GM10248 (cell line): ENCODE measurements at regions not wholly inside any gene's neighbourhood (a gene's known extent, or its start where the extent isn't known, plus 50 kb on each side); places are given as distances from the start of the nearest gene placed in this dataset.

Experiments
- CTCF ChIA-PET: fragments of 300-600 bp; sonication (Branson Sonifier 250); formaldehyde crosslinking; extraction: SDS; loops from one replicate; lab custom pipeline; 2021; ENCODE audit warnings: antibody characterized with exemption; lab: Yijun Ruan, JAX
- POLR2A ChIA-PET: fragments of 350-650 bp; sonication (Branson Sonifier 250); formaldehyde crosslinking; extraction: SDS; loops from one replicate; lab custom pipeline; 2020; ENCODE audit warnings: antibody characterized with exemption; lab: Yijun Ruan, JAX
- DNase-seq: peaks from one replicate; pipeline ENCODE4 v3.0.0; 2012; ENCODE audit errors: extremely low spot score
- TF ChIP-seq, protein P1 (sequence below): IDR thresholded peaks from 2 replicates; pipeline ENCODE4 v1.5.1; 2012; ENCODE audit warnings: mild to moderate bottlenecking, low read depth; ENCODE audit errors: extremely low read depth, missing control alignments, control extremely low read depth

DNA sequence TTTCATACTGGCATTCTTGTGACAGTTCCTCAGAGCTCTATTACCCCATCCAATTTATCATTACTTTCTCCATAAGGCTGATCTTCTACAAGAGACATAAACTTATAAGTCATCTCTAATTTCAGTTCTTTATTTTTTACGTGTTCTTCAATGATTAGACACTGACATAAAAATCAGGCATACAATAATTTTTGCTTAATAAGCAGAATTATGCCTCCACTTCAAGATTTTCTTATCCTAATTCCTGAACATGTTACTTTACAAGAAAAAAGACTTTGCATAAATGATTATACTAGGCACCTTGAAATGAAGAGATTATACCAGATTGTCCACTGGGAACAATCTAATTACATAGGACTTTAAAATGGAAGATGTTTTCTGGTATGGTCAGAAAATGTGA is 1304.5 kb upstream of the SLC39A10 start:
- ChIA-PET POLR2A (no interaction called here), CTCF (no interaction called here)
- TF ChIP-seq, protein P1, sequence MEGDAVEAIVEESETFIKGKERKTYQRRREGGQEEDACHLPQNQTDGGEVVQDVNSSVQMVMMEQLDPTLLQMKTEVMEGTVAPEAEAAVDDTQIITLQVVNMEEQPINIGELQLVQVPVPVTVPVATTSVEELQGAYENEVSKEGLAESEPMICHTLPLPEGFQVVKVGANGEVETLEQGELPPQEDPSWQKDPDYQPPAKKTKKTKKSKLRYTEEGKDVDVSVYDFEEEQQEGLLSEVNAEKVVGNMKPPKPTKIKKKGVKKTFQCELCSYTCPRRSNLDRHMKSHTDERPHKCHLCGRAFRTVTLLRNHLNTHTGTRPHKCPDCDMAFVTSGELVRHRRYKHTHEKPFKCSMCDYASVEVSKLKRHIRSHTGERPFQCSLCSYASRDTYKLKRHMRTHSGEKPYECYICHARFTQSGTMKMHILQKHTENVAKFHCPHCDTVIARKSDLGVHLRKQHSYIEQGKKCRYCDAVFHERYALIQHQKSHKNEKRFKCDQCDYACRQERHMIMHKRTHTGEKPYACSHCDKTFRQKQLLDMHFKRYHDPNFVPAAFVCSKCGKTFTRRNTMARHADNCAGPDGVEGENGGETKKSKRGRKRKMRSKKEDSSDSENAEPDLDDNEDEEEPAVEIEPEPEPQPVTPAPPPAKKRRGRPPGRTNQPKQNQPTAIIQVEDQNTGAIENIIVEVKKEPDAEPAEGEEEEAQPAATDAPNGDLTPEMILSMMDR: no peak
- no peak for DNase-seq

DNA sequence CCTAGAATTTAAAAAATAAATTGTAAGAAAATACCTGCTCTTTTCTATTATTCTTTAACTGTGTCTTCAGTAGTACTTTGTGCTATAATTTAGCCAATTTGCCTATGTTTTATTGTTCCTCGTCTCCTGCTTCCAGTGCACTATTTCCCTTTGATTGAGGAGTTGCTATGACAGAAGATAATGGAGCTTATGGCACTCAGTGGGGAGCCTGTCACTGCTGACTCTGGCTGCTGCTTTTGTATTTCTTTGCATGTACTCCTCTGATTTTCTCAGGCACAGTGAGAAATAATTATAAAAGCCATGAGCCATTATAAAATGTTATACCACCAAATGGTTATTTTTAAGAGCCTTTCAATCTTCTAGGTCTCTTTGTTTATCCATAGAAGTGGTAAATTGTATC is 1310.8 kb upstream of the SLC39A10 start:
- no peak for DNase-seq
- ChIA-PET POLR2A (no interaction called here), CTCF (interaction anchor here (1.9 kb wide), 1 partner anchor 9 kb away, joined by 6 read pairs; no protein-coding TSS in a partner anchor)

GRCh38 chr2:194345347-194345746 is 1311.7 kb upstream of the SLC39A10 start:
- ChIA-PET CTCF (no interaction called here), POLR2A (no interaction called here)
- TF ChIP-seq, protein P1: no peak

More for the DNA sequence above, 1310.8 kb upstream of the SLC39A10 start:
- TF ChIP-seq, protein P1: no peak

DNA sequence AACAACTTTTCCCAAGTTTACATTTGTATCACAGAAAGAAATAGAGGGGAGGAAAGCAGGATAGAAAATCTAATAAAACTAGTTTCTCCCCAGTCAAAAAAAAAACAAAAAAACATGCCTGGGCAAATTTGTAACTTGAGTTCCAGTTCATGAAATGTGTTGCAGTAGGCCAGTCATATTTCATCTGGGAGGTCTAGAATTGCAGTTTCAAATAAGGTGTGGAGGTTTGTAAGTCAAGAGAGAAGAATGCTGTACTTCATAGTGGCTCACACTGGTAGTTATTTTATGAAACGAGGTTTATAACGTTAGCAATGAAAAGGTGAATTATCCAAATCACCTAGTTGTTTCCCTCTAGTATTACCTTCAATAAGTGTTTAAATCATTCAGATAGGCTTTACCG is 1313.9 kb upstream of the SLC39A10 start:
- TF ChIP-seq, protein P1: no peak
- ChIA-PET CTCF (interaction anchor here (1.3 kb wide), 1 partner anchor 9 kb away, joined by 3 read pairs; no protein-coding TSS in a partner anchor), POLR2A (no interaction called here)
- DNase-seq: no peak

More at GRCh38 chr2:194345347-194345746, 1311.7 kb upstream of the SLC39A10 start:
- no peak for DNase-seq

- no peak for DNase-seq
- TF ChIP-seq, protein P1: no peak
- ChIA-PET CTCF (interaction anchor here (0.7 to 1.2 kb wide), 2 partner anchors 8 to 11 kb away, joined by 3 to 5 read pairs; no protein-coding TSS in a partner anchor), POLR2A (no interaction called here)
Measured at GRCh38 chr2:194332799-194333490, 1324.1 kb upstream of the SLC39A10 start.

DNA sequence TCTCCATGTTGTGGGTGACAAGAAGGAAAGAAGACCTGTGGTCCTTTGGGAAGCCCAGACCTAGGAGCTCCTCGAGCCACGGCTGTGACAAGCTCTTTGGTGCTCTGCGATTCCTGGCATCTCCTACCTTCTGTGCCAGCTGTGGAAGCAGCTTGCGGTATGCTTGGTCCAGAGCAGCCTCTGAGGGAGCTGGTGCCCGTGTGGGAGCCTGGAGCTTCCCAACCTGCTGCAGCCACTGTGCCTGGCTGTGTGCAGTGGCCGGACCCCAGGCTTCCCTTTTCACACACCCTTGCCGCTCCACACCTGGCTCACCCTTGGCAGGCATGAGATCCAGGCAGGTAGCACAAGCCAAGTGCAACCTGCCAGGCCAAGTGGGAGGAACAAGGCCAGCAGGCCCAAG is 1328.6 kb upstream of the SLC39A10 start:
- ChIA-PET POLR2A (no interaction called here), CTCF (interaction anchor here (0.7 to 0.9 kb wide), 3 partner anchors 9 to 21 kb away, joined by 3 read pairs; no protein-coding TSS in a partner anchor)
- TF ChIP-seq, protein P1: no peak

More for the DNA sequence above, 1328.6 kb upstream of the SLC39A10 start:
- DNase-seq: no peak
